ENCODE measurements at regions not wholly inside any gene's neighbourhood (a gene's known extent, or its start where the extent isn't known, plus 50 kb on each side); places are given as distances from the start of the nearest gene placed in this dataset.

GRCh38 chr2:16035747-16036745 is 95.7 kb downstream of the MYCN start:
- Histone ChIP-seq H3K9me3 (ENCODE audit: low read length) (no peaks in the 10 kb centered on the region), H3K36me3 (ENCODE audit: insufficient read depth, low read length) (no peaks in the 10 kb centered on the region), H3F3A (ENCODE audit: insufficient read depth, low read length, poor library complexity, severe bottlenecking) (no peaks in the 10 kb centered on the region), H3K4me2 (ENCODE audit: low read length) (no peak overlapping the region), H3K27me3 (ENCODE audit: insufficient read depth, low read depth, low read length) (no peaks in the 10 kb centered on the region), H3K27ac (ENCODE audit: low read length) (no peak overlapping the region), H2AFZ (ENCODE audit: low read depth, low read length) (no peak overlapping the region), H3K79me2 (replicated peaks; ENCODE audit: insufficient read depth, low read length) (no peaks in the 10 kb centered on the region), H3K4me3 (ENCODE audit: low read length) (no peak overlapping the region), H4K20me1 (ENCODE audit: insufficient read depth) (no peaks in the 10 kb centered on the region), H3K9ac (ENCODE audit: low read length) (no peak overlapping the region), H3K9me2 (ENCODE audit: insufficient read depth, low read length) (no peaks in the 10 kb centered on the region)
- no peak for TF ChIP-seq RAD21 (conservative IDR thresholded peaks at IDR 0.05)
- no peak for TF ChIP-seq SMC3 (conservative IDR thresholded peaks at IDR 0.05; ENCODE audit: poor library complexity)
- TF ChIP-seq TAF1 (IDR thresholded peaks at IDR 0.05; ENCODE audit: low read depth), result no peak
- no peak for TF ChIP-seq POLR2AphosphoS5 (IDR thresholded peaks at IDR 0.05)
- TF ChIP-seq EP300 (conservative IDR thresholded peaks at IDR 0.05; ENCODE audit: poor library complexity, severe bottlenecking), result no peak
- no peak for TF ChIP-seq MXI1 (conservative IDR thresholded peaks at IDR 0.05; ENCODE audit: poor library complexity, severe bottlenecking)
- no peak for TF ChIP-seq CTCF (IDR thresholded peaks at IDR 0.05; ENCODE audit: poor library complexity, severe bottlenecking)
- no peak for TF ChIP-seq REST (IDR thresholded peaks at IDR 0.05; ENCODE audit: borderline replicate concordance)
- TF ChIP-seq EZH2 (IDR thresholded peaks at IDR 0.05; ENCODE audit: borderline replicate concordance, insufficient read depth, low read length, poor library complexity, severe bottlenecking), result no peak

GRCh38 chr2:16034975-16035746 is 94.8 kb downstream of the MYCN start:
- Histone ChIP-seq H3K9me2 (ENCODE audit: insufficient read depth, low read length) (no peaks in the 10 kb centered on the region), H4K20me1 (ENCODE audit: insufficient read depth) (no peaks in the 10 kb centered on the region), H3K27me3 (ENCODE audit: insufficient read depth, low read depth, low read length) (no peaks in the 10 kb centered on the region), H3K79me2 (replicated peaks; ENCODE audit: insufficient read depth, low read length) (no peaks in the 10 kb centered on the region), H3F3A (ENCODE audit: insufficient read depth, low read length, poor library complexity, severe bottlenecking) (no peaks in the 10 kb centered on the region), H3K9ac (ENCODE audit: low read length) (no peak overlapping the region), H3K4me2 (ENCODE audit: low read length) (no peak overlapping the region), H2AFZ (ENCODE audit: low read depth, low read length) (no peak overlapping the region), H3K36me3 (ENCODE audit: insufficient read depth, low read length) (no peaks in the 10 kb centered on the region), H3K9me3 (ENCODE audit: low read length) (no peaks in the 10 kb centered on the region), H3K27ac (ENCODE audit: low read length) (no peak overlapping the region), H3K4me3 (ENCODE audit: low read length) (no peak overlapping the region)
- TF ChIP-seq EZH2 (IDR thresholded peaks at IDR 0.05; ENCODE audit: borderline replicate concordance, insufficient read depth, low read length, poor library complexity, severe bottlenecking), result no peak
- TF ChIP-seq POLR2AphosphoS5 (IDR thresholded peaks at IDR 0.05), result no peak
- TF ChIP-seq MXI1 (conservative IDR thresholded peaks at IDR 0.05; ENCODE audit: poor library complexity, severe bottlenecking), result no peak
- no peak for TF ChIP-seq CTCF (IDR thresholded peaks at IDR 0.05; ENCODE audit: poor library complexity, severe bottlenecking)
- no peak for TF ChIP-seq REST (IDR thresholded peaks at IDR 0.05; ENCODE audit: borderline replicate concordance)
- no peak for TF ChIP-seq TAF1 (IDR thresholded peaks at IDR 0.05; ENCODE audit: low read depth)
- no peak for TF ChIP-seq SMC3 (conservative IDR thresholded peaks at IDR 0.05; ENCODE audit: poor library complexity)
- TF ChIP-seq RAD21 (conservative IDR thresholded peaks at IDR 0.05), result no peak
- no peak for TF ChIP-seq EP300 (conservative IDR thresholded peaks at IDR 0.05; ENCODE audit: poor library complexity, severe bottlenecking)
